Neuronal stem cell (in vitro differentiated cells): ENCODE measurements at regions not wholly inside any gene's neighbourhood (a gene's known extent, or its start where the extent isn't known, plus 50 kb on each side); places are given as distances from the start of the nearest gene placed in this dataset.

Experiments used
- DNase-seq: peaks from one replicate; pipeline ENCODE4 v3.0.0-alpha.2; 2013; ENCODE audit warnings: low spot score
- H2AFZ ChIP-seq: one replicate; pipeline ENCODE4 v1.6.1; 2013; ENCODE audit warnings: mild to moderate bottlenecking, low read length, inconsistent platforms
- H2AK5ac ChIP-seq: 2 replicates; pipeline ENCODE4 v1.6.1; 2013; ENCODE audit warnings: low read depth, mild to moderate bottlenecking, inconsistent platforms, low read length, moderate library complexity, mixed read lengths
- H2BK120ac ChIP-seq: 2 replicates; pipeline ENCODE4 v1.6.1; 2013; ENCODE audit warnings: low read depth, mild to moderate bottlenecking, inconsistent platforms, low read length, moderate library complexity, mixed read lengths
- H2BK12ac ChIP-seq: one replicate; pipeline ENCODE4 v1.6.1; 2013; ENCODE audit warnings: low read length, inconsistent platforms
- H2BK15ac ChIP-seq: 2 replicates; pipeline ENCODE4 v1.6.1; 2013; ENCODE audit warnings: mild to moderate bottlenecking, low read length, inconsistent platforms, mixed read lengths
- H2BK5ac ChIP-seq: one replicate; pipeline ENCODE4 v1.6.1; 2013; ENCODE audit warnings: inconsistent platforms, mild to moderate bottlenecking, low read length, moderate library complexity
- H3K14ac ChIP-seq: one replicate; pipeline ENCODE4 v1.6.1; 2013; ENCODE audit warnings: low read length, inconsistent platforms
- H3K18ac ChIP-seq: 2 replicates; pipeline ENCODE4 v1.6.1; 2013; ENCODE audit warnings: low read length, inconsistent platforms
- H3K23ac ChIP-seq: 2 replicates; pipeline ENCODE4 v1.6.1; 2013; ENCODE audit warnings: low read depth, mild to moderate bottlenecking, mixed read lengths, low read length, inconsistent platforms; ENCODE audit not compliant: poor library complexity
- H3K27ac ChIP-seq: replicated peaks from 3 replicates; pipeline ENCODE4 v1.5.1; 2013; ENCODE audit warnings: low read length, inconsistent platforms
- H3K27me3 ChIP-seq, 3 experiments: 2 replicates each; pipeline ENCODE4 v1.6.1; 2013; ENCODE audit warnings: low read length in 3 of 3, mild to moderate bottlenecking in 2 of 3, inconsistent platforms in 1 of 3, low read depth in 1 of 3, mixed read lengths in 1 of 3, moderate library complexity in 1 of 3; ENCODE audit not compliant: control insufficient read depth in 3 of 3, insufficient read depth in 3 of 3
- H3K36me3 ChIP-seq, 2 donors: replicated peaks in 1 of 2; 2 replicates each; pipeline ENCODE4 v1.6.1; 2013; ENCODE audit warnings: low read length in 2 of 2; ENCODE audit not compliant: control insufficient read depth in 2 of 2, insufficient read depth in 2 of 2
- H3K4ac ChIP-seq: 2 replicates; pipeline ENCODE4 v1.6.1; 2013; ENCODE audit warnings: inconsistent platforms, mild to moderate bottlenecking, low read length, moderate library complexity
- H3K4me1 ChIP-seq, 2 donors: 1 replicate in 1 of 2; 2 replicates in 1 of 2; pipeline ENCODE4 v1.6.1; 2013; ENCODE audit warnings: low read length in 2 of 2, low read depth in 1 of 2; ENCODE audit not compliant: control insufficient read depth in 2 of 2, insufficient read depth in 1 of 2
- H3K4me2 ChIP-seq: one replicate; pipeline ENCODE4 v1.6.1; 2013; ENCODE audit warnings: mild to moderate bottlenecking, low read length, inconsistent platforms; ENCODE audit not compliant: insufficient read depth, poor library complexity, severe bottlenecking
- H3K4me3 ChIP-seq, 2 donors: 2 replicates each; pipeline ENCODE4 v1.5.1; 2013; ENCODE audit warnings: low read length in 2 of 2, mild to moderate bottlenecking in 2 of 2, inconsistent platforms in 1 of 2, moderate library complexity in 1 of 2
- H3K79me1 ChIP-seq: one replicate; pipeline ENCODE4 v1.6.1; 2013; ENCODE audit warnings: low read depth, mild to moderate bottlenecking, inconsistent platforms, low read length, moderate library complexity
- H3K9ac ChIP-seq: one replicate; pipeline ENCODE4 v1.6.1; 2013; ENCODE audit warnings: mild to moderate bottlenecking, low read depth, low read length, inconsistent platforms; ENCODE audit not compliant: poor library complexity
- H3K9me3 ChIP-seq, 2 donors: replicated peaks in 1 of 2; 2 replicates each; pipeline versions ENCODE3 to v1.6.1; 2013; ENCODE audit warnings: low read length in 2 of 2, mild to moderate bottlenecking in 2 of 2, inconsistent platforms in 1 of 2, low read depth in 1 of 2, mixed read lengths in 1 of 2, moderate library complexity in 1 of 2; ENCODE audit not compliant: control insufficient read depth in 2 of 2, insufficient read depth in 1 of 2
- H4K8ac ChIP-seq: one replicate; pipeline ENCODE4 v1.6.1; 2013; ENCODE audit warnings: low read depth, mild to moderate bottlenecking, inconsistent platforms, low read length, moderate library complexity
- H4K91ac ChIP-seq: one replicate; pipeline ENCODE4 v1.6.1; 2013; ENCODE audit warnings: low read length, low read depth, mild to moderate bottlenecking, inconsistent platforms; ENCODE audit not compliant: poor library complexity
- WGBS, 2 donors: extraction: QIAGEN DNeasy Blood & Tissue Kit; methylation state at CpG; one replicate each; pipeline ENCODE4 v1.1.7; 2013; ENCODE audit warnings: missing lambda C conversion rate in 2 of 2, mixed read lengths in 1 of 2; ENCODE audit not compliant: insufficient read length in 2 of 2, insufficient replicate concordance in 1 of 2; ENCODE audit errors: extremely low coverage in 2 of 2; 5-methylcytosine and 5-hydroxymethylcytosine counted together

DNA sequence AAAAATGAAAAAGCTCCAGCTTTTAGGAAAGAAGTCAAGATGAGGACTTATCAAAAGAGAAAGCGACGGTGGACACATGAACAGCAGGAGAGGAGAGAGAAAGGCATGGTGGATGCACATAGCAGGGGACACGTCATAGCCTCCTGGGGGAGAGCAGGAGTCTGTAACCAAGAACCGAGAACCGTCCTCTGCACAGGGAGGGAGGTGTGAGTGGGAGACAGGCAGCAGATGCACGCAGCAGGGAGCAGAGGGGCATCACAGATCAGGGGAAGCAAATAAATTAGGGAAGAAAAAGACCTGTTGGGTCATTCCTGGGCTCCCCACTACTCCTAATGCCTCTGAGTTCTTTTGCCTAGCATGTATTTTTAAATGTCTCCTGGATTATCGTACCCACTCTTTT is 138.1 kb upstream of the RMST start:
- no peak overlapping the region for H2BK120ac ChIP-seq
- no peaks in the 10 kb centered on the region for H3K9me3 ChIP-seq
- no peaks in the 10 kb centered on the region for H3K79me1 ChIP-seq
- H3K27ac ChIP-seq: no peak overlapping the region
- no CpG with 5 or more reads among the region's 7 CpGs for WGBS, 2 donors
- no peak overlapping the region for H4K91ac ChIP-seq
- no peak overlapping the region for H2AK5ac ChIP-seq
- H3K4me3 ChIP-seq: no peak overlapping the region
- no peak overlapping the region for H2BK15ac ChIP-seq
- H3K4me1 ChIP-seq: peaks cover 0 to 6% of the 10 kb centered on the region in 2 donors
- H2AFZ ChIP-seq: no peak overlapping the region
- H3K9ac ChIP-seq: no peak overlapping the region
- no peak overlapping the region for H3K4ac ChIP-seq
- no peak for DNase-seq
- H3K27me3 ChIP-seq: peaks cover 0 to 1% (median 0%) of the 10 kb centered on the region in 3 experiments
- H3K14ac ChIP-seq: no peak overlapping the region
- H2BK12ac ChIP-seq: no peak overlapping the region
- H3K18ac ChIP-seq: no peak overlapping the region
- no peak overlapping the region for H3K23ac ChIP-seq
- no peak overlapping the region for H3K4me2 ChIP-seq
- H3K36me3 ChIP-seq: no peaks in the 10 kb centered on the region
- no peak overlapping the region for H2BK5ac ChIP-seq
- no peak overlapping the region for H4K8ac ChIP-seq

DNA sequence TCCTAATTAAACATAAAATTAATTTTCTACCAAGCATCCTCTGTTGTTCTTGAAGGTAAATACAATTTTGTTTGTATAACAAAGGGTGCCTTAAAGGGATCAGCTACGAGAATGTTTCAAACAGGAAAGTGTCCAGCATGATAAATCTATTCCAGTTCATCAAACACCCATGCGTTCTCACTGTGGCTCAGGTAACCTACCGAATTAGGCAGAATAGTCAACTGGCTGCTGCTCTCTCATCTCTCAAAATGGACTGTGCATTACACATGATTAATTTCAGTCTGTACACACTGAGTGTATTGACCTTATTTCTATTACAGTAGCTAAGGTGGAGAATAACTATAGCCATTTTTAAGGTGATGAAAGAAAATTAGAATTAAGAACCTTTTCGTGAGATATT is 127.5 kb upstream of the RMST start:
- no peak overlapping the region for H4K91ac ChIP-seq
- no peak overlapping the region for H3K4me3 ChIP-seq
- no peak overlapping the region for H2BK120ac ChIP-seq
- H3K4ac ChIP-seq: no peak overlapping the region
- H2BK5ac ChIP-seq: no peak overlapping the region
- no peak overlapping the region for H4K8ac ChIP-seq
- no peak overlapping the region for H3K27ac ChIP-seq
- H3K9me3 ChIP-seq: no peaks in the 10 kb centered on the region
- WGBS, 2 donors: no CpG with 5 or more reads among the region's 4 CpGs
- no peak overlapping the region for H3K4me2 ChIP-seq
- H3K79me1 ChIP-seq: no peaks in the 10 kb centered on the region
- H3K36me3 ChIP-seq: no peaks in the 10 kb centered on the region
- H3K27me3 ChIP-seq: no peaks in the 10 kb centered on the region
- no peak overlapping the region for H2AK5ac ChIP-seq
- no peak overlapping the region for H3K18ac ChIP-seq
- no peak overlapping the region for H3K14ac ChIP-seq
- H2BK12ac ChIP-seq: no peak overlapping the region
- H2AFZ ChIP-seq: no peak overlapping the region
- peaks cover 0 to 5% of the 10 kb centered on the region in 2 donors for H3K4me1 ChIP-seq
- H2BK15ac ChIP-seq: no peak overlapping the region
- no peak for DNase-seq
- no peak overlapping the region for H3K23ac ChIP-seq
- no peak overlapping the region for H3K9ac ChIP-seq

DNA sequence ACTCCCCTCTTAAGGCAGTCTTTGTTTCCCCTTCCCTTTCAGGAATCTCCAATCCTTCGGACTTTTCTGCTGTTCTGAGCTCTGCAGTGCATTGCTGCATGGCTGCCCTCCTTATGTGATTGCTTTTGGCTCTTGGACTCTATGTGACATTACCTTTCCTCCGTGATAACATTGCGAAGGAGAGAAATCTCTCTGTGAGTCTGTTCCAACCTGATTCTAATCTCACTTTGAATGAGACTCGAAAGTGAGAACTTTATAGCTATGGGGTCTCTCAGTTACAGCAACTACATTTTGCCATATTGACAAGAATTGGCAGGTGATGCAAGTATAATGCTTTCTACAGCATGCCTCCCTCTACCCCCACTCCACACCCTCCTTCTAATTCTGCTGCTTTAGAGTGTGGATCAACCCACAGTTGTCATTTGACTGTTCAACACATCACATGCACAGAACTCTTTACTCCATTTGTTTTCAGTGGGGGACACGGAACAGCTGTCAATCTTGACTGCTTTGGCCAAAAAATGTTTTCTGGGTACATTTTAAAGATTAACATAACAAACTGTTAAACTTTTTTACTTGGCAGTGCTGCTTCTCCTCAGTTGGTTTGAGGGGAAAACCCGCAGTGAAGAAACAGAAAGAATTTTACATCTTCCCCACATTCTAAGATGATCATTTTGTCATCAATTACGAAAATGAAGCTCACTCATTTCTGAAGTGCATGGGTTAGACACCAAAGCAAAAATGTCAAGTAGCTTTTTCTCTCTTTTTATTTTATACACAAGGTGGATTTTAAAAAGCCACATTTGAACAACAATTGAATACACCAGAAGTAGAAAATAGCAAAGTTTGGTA is 125.5 kb upstream of the RMST start:
- H3K79me1 ChIP-seq: no peaks in the 10 kb centered on the region
- WGBS, 2 donors: no CpG with 5 or more reads among the region's 7 CpGs
- H4K91ac ChIP-seq: no peak overlapping the region
- H2BK120ac ChIP-seq: no peak overlapping the region
- peaks cover 0 to 5% of the 10 kb centered on the region in 2 donors for H3K4me1 ChIP-seq
- H3K14ac ChIP-seq: no peak overlapping the region
- no peak overlapping the region for H3K18ac ChIP-seq
- no peaks in the 10 kb centered on the region for H3K9me3 ChIP-seq
- H3K27ac ChIP-seq: no peak overlapping the region
- no peak overlapping the region for H3K4ac ChIP-seq
- no peak overlapping the region for H3K23ac ChIP-seq
- no peaks in the 10 kb centered on the region for H3K27me3 ChIP-seq
- H3K4me3 ChIP-seq: no peak overlapping the region
- H4K8ac ChIP-seq: no peak overlapping the region
- no peak overlapping the region for H3K9ac ChIP-seq
- no peak for DNase-seq
- H3K4me2 ChIP-seq: no peak overlapping the region
- H2AFZ ChIP-seq: peak overlapping the region; percentile 19
- no peak overlapping the region for H2BK15ac ChIP-seq
- no peak overlapping the region for H2BK12ac ChIP-seq
- H2AK5ac ChIP-seq: no peak overlapping the region
- no peaks in the 10 kb centered on the region for H3K36me3 ChIP-seq
- H2BK5ac ChIP-seq: no peak overlapping the region

- Histone ChIP-seq H3K79me1 (no peaks in the 10 kb centered on the region), H2AK5ac (no peak overlapping the region), H3K4me1 (peaks cover 0 to 3% of the 10 kb centered on the region in 2 donors), H3K23ac (no peak overlapping the region), H3K27me3 (no peaks in the 10 kb centered on the region), H3K4me3 (no peak overlapping the region), H3K14ac (no peak overlapping the region), H3K27ac (no peak overlapping the region), H2BK5ac (no peak overlapping the region), H3K36me3 (no peaks in the 10 kb centered on the region), H3K9me3 (no peaks in the 10 kb centered on the region), H3K4me2 (no peak overlapping the region), H2BK12ac (no peak overlapping the region), H3K18ac (no peak overlapping the region), H3K4ac (no peak overlapping the region), H2BK120ac (no peak overlapping the region), H3K9ac (no peak overlapping the region), H4K8ac (no peak overlapping the region), H4K91ac (no peak overlapping the region), H2BK15ac (no peak overlapping the region), H2AFZ (peak overlapping the region; percentile 5)
- DNase-seq: no peak
- WGBS, 2 donors: no CpG with 5 or more reads among the region's 1 CpG
Observed at GRCh38 chr12:97342130-97342529, 120.5 kb upstream of the RMST start.
